ENCODE measurements at regions not wholly inside any gene's neighbourhood (a gene's known extent, or its start where the extent isn't known, plus 50 kb on each side); places are given as distances from the start of the nearest gene placed in this dataset.

DNA sequence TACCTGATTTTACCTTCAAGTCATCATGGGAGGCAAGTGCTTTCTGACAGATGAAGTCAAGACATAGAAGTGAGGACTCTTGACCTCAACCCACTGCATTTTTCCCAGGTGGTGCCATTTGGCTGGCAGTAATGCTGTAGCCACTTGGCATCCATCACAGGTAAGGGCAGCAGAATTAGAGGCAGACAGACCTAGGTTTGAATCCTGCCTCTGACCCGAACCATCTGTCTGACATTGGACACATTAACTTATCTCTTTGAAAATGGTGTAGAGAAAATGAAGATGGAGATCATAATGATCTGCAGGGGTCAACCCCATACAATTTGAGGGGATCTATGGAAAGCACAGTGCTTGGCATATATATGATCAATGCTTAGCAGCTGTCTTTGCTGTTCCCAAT lies 505.5 kb downstream of the NPIPA7 start:
- no peak overlapping the region for H3K4me3 ChIP-seq
- no peak overlapping the region for H3K27ac ChIP-seq
- DNase-seq = no peak
- no peaks in the 10 kb centered on the region for H3K9me3 ChIP-seq
- TF ChIP-seq POLR2A (IDR thresholded peaks at IDR 0.05) = no peak
- TF ChIP-seq, protein P1, sequence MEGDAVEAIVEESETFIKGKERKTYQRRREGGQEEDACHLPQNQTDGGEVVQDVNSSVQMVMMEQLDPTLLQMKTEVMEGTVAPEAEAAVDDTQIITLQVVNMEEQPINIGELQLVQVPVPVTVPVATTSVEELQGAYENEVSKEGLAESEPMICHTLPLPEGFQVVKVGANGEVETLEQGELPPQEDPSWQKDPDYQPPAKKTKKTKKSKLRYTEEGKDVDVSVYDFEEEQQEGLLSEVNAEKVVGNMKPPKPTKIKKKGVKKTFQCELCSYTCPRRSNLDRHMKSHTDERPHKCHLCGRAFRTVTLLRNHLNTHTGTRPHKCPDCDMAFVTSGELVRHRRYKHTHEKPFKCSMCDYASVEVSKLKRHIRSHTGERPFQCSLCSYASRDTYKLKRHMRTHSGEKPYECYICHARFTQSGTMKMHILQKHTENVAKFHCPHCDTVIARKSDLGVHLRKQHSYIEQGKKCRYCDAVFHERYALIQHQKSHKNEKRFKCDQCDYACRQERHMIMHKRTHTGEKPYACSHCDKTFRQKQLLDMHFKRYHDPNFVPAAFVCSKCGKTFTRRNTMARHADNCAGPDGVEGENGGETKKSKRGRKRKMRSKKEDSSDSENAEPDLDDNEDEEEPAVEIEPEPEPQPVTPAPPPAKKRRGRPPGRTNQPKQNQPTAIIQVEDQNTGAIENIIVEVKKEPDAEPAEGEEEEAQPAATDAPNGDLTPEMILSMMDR (IDR thresholded peaks at IDR 0.05) = no peak
- no peaks in the 10 kb centered on the region for H3K36me3 ChIP-seq
- no peaks in the 10 kb centered on the region for H3K27me3 ChIP-seq
- no peaks in the 10 kb centered on the region for H3K4me1 ChIP-seq

DNA sequence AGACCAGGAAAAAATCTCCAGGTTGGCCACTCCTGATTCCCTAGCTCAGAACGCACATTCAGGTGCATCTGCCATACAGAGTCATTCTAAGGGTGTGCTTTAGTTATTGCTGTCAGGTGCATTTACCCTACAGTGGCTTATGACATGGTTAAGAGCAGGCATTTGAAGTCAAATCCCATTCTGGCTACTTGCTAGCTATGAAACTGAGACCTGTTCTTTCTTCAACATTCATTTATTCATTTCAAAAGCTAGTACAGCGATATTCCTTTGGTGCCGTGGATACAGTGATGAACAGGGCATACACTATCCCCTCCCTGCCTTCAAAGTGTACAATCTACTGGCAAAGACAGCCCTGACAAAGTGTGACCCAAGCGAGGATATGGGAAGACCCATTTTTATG lies 508.3 kb downstream of the NPIPA7 start:
- Histone ChIP-seq H3K4me3 (no peak overlapping the region), H3K36me3 (no peaks in the 10 kb centered on the region), H3K27me3 (no peaks in the 10 kb centered on the region), H3K9me3 (no peaks in the 10 kb centered on the region), H3K27ac (no peak overlapping the region), H3K4me1 (no peaks in the 10 kb centered on the region)
- TF ChIP-seq, protein P1 (IDR thresholded peaks at IDR 0.05) = no peak
- no peak for TF ChIP-seq POLR2A (IDR thresholded peaks at IDR 0.05)
- no peak for DNase-seq

DNA sequence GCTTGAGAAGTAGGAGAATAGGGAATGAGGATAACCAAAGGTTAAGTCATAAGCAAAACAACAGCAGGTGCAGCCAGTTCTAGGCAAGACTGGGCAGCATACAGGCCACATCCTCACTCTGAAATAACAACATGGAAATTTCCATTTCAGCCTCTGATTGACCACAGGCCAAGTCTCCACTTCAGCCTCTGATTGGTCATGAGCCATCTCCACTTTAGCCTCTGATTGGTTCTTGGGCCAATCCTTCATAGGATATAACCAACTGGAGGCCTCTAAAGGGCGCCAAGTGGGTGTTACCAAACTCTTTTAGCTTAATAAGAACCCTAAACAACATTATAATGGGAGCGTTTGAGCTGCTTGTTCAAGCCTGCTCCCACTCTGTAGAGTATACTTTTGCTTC lies 512.0 kb downstream of the NPIPA7 start:
- TF ChIP-seq, protein P1 (IDR thresholded peaks at IDR 0.05) = no peak
- no peak for TF ChIP-seq POLR2A (IDR thresholded peaks at IDR 0.05)

DNA sequence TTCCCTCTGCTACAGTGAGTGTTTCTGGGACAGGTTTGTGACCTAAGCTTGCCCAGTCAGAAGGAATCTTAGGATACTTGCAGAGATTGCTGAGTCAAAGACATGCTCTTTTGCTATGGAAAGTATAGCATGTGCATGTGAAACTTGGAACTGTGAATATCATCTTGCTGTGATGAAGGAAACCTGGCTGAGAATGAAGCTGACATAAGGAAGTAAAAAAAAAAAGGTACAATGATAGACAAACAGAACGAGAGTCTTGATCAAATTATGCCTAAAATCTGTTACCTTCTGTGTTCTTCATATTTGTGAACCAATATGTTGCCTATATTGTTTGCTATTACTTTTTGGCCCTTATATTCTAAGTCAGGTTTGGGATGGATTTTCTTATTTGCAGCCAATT lies 525.7 kb downstream of the NPIPA7 start:
- DNase-seq = no peak
- Histone ChIP-seq H3K4me3 (no peak overlapping the region), H3K4me1 (no peaks in the 10 kb centered on the region), H3K36me3 (no peaks in the 10 kb centered on the region), H3K9me3 (no peaks in the 10 kb centered on the region), H3K27ac (no peak overlapping the region), H3K27me3 (no peaks in the 10 kb centered on the region)
- TF ChIP-seq, protein P1 (IDR thresholded peaks at IDR 0.05) = no peak
- no peak for TF ChIP-seq POLR2A (IDR thresholded peaks at IDR 0.05)

More for the DNA sequence above, 512.0 kb downstream of the NPIPA7 start:
- Histone ChIP-seq H3K9me3 (no peaks in the 10 kb centered on the region), H3K36me3 (no peaks in the 10 kb centered on the region), H3K27me3 (no peaks in the 10 kb centered on the region), H3K27ac (no peak overlapping the region), H3K4me1 (no peaks in the 10 kb centered on the region), H3K4me3 (no peak overlapping the region)
- DNase-seq = no peak

DNA sequence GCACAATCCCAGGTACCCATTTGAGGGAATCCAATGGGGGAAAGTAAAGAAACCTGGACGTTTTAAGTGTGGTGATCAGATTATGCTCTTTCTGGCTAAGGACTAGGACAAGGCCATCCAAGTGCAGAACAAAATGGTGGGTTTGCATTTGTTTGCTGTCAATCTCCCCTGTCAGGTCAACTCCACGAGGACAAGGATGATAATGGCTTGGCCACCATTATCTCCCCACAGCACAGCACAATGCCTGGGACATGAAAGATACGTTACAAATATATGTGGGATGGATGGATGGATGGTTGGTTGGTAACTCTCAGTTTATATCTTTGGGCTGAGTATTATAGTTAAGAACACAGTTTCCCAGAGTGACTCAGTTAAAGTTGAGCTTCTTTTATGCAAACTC lies 526.9 kb downstream of the NPIPA7 start:
- Histone ChIP-seq H3K4me1 (no peaks in the 10 kb centered on the region), H3K36me3 (no peaks in the 10 kb centered on the region), H3K27ac (no peak overlapping the region), H3K9me3 (no peaks in the 10 kb centered on the region), H3K4me3 (no peak overlapping the region), H3K27me3 (no peaks in the 10 kb centered on the region)
- TF ChIP-seq POLR2A (IDR thresholded peaks at IDR 0.05) = no peak
- TF ChIP-seq, protein P1 (IDR thresholded peaks at IDR 0.05) = no peak
- no peak for DNase-seq

DNA sequence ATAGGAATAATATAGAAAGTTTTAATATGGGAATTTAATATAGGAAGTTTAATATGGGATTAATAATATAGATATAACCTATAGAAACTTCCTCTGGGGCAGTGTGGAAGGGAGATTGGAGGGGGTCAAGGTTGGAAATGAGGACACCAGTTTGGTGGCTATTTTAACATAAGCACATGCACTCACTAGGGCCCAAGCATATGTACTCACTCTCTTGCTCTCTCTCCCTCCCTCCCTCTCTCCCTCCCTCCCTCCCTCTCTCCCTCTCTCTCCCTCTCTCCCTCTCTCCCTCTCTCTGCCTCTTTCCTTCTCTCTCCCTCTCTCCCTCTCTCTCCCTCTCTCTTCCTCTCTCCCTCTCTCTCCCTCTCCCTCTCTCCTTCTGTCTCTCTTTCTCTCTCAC lies 528.1 kb downstream of the NPIPA7 start:
- Histone ChIP-seq H3K9me3 (no peaks in the 10 kb centered on the region), H3K27me3 (no peaks in the 10 kb centered on the region)

More for the DNA sequence above, 528.1 kb downstream of the NPIPA7 start:
- H3K27ac ChIP-seq = no peak overlapping the region
- no peak overlapping the region for H3K4me3 ChIP-seq
- no peaks in the 10 kb centered on the region for H3K4me1 ChIP-seq
- TF ChIP-seq, protein P1 (IDR thresholded peaks at IDR 0.05) = no peak
- no peak for TF ChIP-seq POLR2A (IDR thresholded peaks at IDR 0.05)
- no peaks in the 10 kb centered on the region for H3K36me3 ChIP-seq
- no peak for DNase-seq
